RWPE1 (cell line): ENCODE measurements at regions not wholly inside any gene's neighbourhood (a gene's known extent, or its start where the extent isn't known, plus 50 kb on each side); places are given as distances from the start of the nearest gene placed in this dataset.
"Not testable (repeated sequence)": the region's sequence is repeated elsewhere in the genome, so short reads cannot be mapped to it uniquely, and the experiment has no call there.

Experiments
- CTCF ChIA-PET: fragments of 350-600 bp; sonication (Branson Sonifier 250); formaldehyde crosslinking; extraction: SDS; loops from one replicate; lab custom pipeline; 2021; lab: Yijun Ruan, JAX
- POLR2A ChIA-PET: fragments of 400-600 bp; formaldehyde crosslinking; extraction: SDS; loops from one replicate; lab custom pipeline; 2020; ENCODE audit warnings: antibody characterized with exemption; ENCODE audit not compliant: low non-redundant PET; lab: Yijun Ruan, JAX
- DNase-seq: peaks from one replicate; pipeline ENCODE4 v3.0.0; 2012; ENCODE audit warnings: low spot score
- H3K27ac ChIP-seq: fragments of 450-650 bp; 2 replicates; pipeline ENCODE4 v1.5.1; 2017
- TF ChIP-seq, protein P1 (sequence below): fragments of 450-650 bp; conservative IDR thresholded peaks from 2 replicates; pipeline ENCODE4 v1.5.1; 2017; ENCODE audit warnings: low read depth, mild to moderate bottlenecking

DNA sequence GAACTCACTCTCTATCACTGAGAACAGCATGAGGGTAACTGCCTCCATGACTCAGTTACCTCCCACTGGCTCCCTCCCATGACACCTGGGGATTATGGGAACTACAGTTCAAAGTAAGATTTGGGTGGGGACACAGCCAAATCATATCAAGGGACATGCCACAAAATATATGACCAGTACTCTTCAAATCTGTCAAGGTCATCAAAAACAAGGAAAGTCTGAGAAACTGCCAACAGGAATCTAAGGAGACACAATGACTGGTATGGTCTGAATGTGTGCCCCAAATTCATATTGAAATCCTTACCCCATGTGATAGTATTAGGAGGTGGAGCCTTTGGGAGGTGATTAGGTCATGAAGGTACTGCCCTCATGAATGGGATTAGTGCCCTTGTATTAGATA lies 258.8 kb downstream of the TPBG start:
- TF ChIP-seq, protein P1, sequence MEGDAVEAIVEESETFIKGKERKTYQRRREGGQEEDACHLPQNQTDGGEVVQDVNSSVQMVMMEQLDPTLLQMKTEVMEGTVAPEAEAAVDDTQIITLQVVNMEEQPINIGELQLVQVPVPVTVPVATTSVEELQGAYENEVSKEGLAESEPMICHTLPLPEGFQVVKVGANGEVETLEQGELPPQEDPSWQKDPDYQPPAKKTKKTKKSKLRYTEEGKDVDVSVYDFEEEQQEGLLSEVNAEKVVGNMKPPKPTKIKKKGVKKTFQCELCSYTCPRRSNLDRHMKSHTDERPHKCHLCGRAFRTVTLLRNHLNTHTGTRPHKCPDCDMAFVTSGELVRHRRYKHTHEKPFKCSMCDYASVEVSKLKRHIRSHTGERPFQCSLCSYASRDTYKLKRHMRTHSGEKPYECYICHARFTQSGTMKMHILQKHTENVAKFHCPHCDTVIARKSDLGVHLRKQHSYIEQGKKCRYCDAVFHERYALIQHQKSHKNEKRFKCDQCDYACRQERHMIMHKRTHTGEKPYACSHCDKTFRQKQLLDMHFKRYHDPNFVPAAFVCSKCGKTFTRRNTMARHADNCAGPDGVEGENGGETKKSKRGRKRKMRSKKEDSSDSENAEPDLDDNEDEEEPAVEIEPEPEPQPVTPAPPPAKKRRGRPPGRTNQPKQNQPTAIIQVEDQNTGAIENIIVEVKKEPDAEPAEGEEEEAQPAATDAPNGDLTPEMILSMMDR: no peak
- ChIA-PET CTCF (no interaction called here), POLR2A (no interaction called here)
- no peak for DNase-seq
- no peak overlapping the region for H3K27ac ChIP-seq

GRCh38 chr6:82624251-82624650 lies 260.6 kb downstream of the TPBG start:
- TF ChIP-seq, protein P1: no peak
- DNase-seq: no peak
- ChIA-PET CTCF (interaction anchor here (0.6 kb wide), 1 partner anchor 278 kb away, joined by 3 read pairs; no protein-coding TSS in a partner anchor), POLR2A (no interaction called here)
- no peak overlapping the region for H3K27ac ChIP-seq

GRCh38 chr6:82626946-82627345 lies 263.3 kb downstream of the TPBG start:
- POLR2A ChIA-PET, CTCF ChIA-PET, H3K27ac ChIP-seq, DNase-seq: not testable (repeated sequence)

DNA sequence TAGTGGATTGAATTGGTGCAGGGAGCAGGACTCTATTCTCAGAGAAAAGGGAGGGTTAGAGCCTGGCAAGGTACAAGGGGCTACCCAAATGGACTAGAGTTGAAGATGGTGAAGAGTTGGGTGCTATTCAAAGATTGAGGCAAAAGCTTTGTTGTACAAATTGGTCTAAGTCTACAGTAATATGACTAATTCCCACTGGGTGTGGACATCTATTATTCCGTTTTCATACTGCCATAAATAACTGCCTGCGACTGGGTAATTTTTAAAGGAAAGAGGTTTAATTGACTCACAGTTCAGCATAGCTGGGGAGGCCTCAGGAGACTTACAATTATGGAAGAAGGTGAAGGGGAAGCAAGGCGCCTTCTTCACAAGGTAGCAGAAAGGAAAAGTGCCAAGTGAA lies 266.3 kb downstream of the TPBG start:
- no peak for DNase-seq
- POLR2A ChIA-PET: no interaction called here
- CTCF ChIA-PET: interaction anchor here (0.5 to 0.7 kb wide), 3 partner anchors 305 to 428 kb away, joined by 3 to 4 read pairs (median 3); no protein-coding TSS in a partner anchor
- TF ChIP-seq, protein P1: no peak
- H3K27ac ChIP-seq: no peak overlapping the region

GRCh38 chr6:82641677-82642076 lies 278.1 kb downstream of the TPBG start:
- H3K27ac ChIP-seq: no peak overlapping the region
- no peak for DNase-seq
- ChIA-PET CTCF (no interaction called here), POLR2A (no interaction called here)
- TF ChIP-seq, protein P1: no peak

DNA sequence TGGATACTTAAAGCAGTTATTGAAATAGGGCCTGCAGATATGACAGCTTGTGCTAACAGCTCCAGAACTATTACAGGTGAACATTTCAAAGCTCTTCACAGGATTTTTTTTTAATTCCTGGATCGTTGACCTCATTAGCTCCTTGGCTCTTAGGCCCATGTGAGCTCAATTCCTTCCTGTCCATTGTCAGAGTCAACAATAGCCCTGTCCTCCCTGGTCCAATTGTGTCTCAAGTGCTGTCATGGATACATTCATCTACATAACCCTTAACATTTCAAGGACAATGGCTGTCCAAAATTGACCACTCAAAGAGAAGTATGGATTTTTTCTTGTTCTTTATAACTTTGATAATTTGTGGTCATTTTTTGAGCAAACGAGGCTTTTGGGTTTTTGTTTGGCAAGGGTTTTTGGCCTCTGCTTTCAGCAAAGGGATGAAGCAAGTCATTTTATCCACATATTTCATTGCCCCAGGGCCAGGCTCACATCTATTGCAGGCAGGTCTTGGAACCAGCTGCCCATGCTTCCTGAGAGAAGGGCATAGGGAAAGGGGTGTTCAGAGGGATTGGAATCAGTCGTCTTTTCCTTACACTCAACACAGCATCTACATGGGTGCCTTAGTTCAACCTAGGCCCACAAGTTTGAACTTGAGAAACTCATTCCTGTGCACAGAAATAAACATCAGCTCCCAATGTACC lies 282.1 kb downstream of the TPBG start:
- ChIA-PET CTCF (interaction anchor here (0.5 kb wide), 1 partner anchor 15 kb away, joined by 5 read pairs; no protein-coding TSS in a partner anchor), POLR2A (no interaction called here)
- no peak overlapping the region for H3K27ac ChIP-seq
- DNase-seq: no peak
- TF ChIP-seq, protein P1: no peak

- ChIA-PET CTCF (no interaction called here), POLR2A (no interaction called here)
- H3K27ac ChIP-seq: no peak overlapping the region
- DNase-seq: peak; percentile 7
- TF ChIP-seq, protein P1: no peak
These were observed 282.6 kb downstream of the TPBG start for GRCh38 chr6:82646231-82646615.
